CD4-positive, alpha-beta T cell treated with Interleukin-10 for 1 hour (primary cell): ENCODE measurements at regions not wholly inside any gene's neighbourhood (a gene's known extent, or its start where the extent isn't known, plus 50 kb on each side); places are given as distances from the start of the nearest gene placed in this dataset.
"Not testable (repeated sequence)": the region's sequence is repeated elsewhere in the genome, so short reads cannot be mapped to it uniquely, and the experiment has no call there.

Experiments
- DNase-seq: peaks from one replicate; pipeline ENCODE4 v3.0.0-alpha.2; 2020

DNA sequence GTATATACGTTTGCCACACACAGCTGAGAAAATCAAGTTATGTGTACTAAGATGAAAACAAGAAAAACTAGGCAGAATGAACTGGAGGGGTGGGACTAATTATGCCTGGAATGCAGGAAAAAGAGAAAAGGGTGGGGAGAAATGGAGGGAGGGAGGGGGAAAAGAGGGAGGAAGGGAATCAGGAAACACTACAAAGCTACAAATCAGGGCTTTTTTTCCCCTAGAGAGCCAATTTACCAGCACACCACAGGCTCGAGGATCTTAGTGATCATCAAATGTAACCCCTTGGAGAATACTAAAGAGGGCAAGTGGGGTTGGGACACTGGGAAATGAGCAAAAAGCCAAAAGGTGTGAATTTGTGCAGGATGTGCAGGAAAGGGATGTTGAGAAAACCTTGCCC, 451.9 kb downstream of the SMARCA1 start:
- DNase-seq = no peak

- no peak for DNase-seq
These were observed 457.4 kb downstream of the SMARCA1 start for GRCh38 chrX:129065895-129066294.

GRCh38 chrX:129058405-129058804, 464.9 kb downstream of the SMARCA1 start:
- DNase-seq = no peak

- DNase-seq = no peak
These were observed 480.2 kb downstream of the SMARCA1 start for GRCh38 chrX:129043138-129043537.

DNA sequence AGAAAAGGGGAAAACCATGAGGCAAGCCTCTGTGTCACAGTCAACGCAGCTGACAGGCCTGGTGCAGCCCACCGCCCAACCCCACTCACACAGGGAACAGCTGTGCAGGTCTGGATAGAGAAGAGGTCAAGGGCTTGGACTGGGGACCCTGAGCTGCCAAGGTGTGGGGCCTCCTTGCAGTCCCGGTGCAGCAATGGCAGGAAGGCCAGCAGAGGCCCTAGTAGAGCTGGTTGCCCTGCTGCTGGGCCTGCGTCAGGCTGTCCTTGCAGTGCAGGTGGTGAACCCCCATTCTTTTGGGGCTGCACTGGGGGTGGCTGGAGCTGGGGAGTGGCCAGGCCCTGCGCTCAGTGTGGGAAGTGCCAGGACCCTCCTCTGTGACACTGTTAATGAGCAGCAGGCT, 482.0 kb downstream of the SMARCA1 start:
- DNase-seq = no peak

GRCh38 chrX:129040124-129040523, 483.2 kb downstream of the SMARCA1 start:
- no peak for DNase-seq

- DNase-seq = no peak
These were observed 484.1 kb downstream of the SMARCA1 start for GRCh38 chrX:129039176-129039575.

GRCh38 chrX:129037389-129037788, 485.9 kb downstream of the SMARCA1 start:
- no peak for DNase-seq

- DNase-seq = no peak
These were observed 488.1 kb downstream of the SMARCA1 start for GRCh38 chrX:129035180-129035579.

- no peak for DNase-seq
These were observed 489.1 kb downstream of the SMARCA1 start for GRCh38 chrX:129034196-129034595.

DNA sequence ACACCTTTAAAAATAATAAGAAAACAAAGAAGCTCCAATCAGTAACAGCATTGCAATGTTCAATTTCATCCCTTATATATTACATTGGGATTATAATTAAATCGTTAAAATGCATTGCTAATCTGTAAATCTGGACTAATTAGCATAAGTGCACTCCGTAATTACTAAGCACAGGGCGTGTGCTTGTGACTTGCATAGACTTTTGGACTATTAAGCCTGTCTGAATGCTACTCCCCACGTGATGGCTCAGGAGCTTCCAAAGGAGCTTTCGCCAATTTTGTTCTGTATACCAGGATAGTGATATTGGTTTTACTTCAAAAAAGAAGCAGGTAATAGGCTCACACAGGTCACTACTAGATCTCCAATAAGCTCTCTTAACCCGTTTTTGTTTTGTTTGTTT, 497.1 kb downstream of the SMARCA1 start:
- DNase-seq = no peak

GRCh38 chrX:129025376-129025775, 497.9 kb downstream of the SMARCA1 start:
- DNase-seq = no peak

- DNase-seq = no peak
These were observed 503.9 kb downstream of the SMARCA1 start for GRCh38 chrX:129019412-129019811.

GRCh38 chrX:129015381-129015780, 507.9 kb downstream of the SMARCA1 start:
- DNase-seq = no peak

DNA sequence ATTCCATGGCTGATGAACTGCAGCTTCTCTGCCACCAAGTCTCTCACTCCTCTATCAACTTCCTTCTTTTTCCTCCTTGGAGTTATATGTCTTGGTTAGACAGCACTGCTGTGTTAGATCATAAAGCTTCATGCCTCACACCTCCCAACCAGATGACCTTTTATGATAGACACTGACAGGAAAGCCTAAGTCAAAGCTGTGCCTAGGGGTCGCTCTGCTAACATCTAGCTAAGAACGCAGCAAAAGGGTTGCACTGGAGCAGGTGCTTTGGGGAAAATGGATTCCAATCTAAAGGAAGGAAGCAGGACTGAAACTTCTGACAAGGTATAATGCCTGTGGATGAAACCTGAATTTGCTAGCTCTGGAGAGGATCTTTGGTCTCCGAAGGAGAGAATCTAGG, 509.7 kb downstream of the SMARCA1 start:
- no peak for DNase-seq

GRCh38 chrX:129007631-129008030, 515.7 kb downstream of the SMARCA1 start:
- DNase-seq = no peak

DNA sequence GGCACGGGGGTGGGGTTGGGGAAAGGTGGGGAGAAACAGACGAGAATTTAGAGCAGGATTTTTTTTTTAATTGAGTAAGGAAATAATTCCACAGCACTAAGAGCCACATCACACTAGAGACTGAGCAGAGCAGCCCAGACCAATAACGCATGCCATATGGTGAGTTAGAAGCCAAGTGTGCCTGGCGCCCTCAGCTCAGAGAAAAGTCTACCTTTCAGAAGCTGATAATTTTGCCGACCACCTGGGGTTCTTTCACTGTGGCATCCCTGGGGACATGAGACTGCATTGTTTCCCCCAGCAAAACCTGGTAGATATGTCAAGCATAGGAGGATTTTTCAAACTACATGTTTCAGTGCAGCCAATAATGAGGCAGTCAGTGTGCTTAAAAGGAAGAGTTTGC, 516.8 kb downstream of the SMARCA1 start:
- no peak for DNase-seq

GRCh38 chrX:129000797-129001196, 522.5 kb downstream of the SMARCA1 start:
- no peak for DNase-seq

- DNase-seq = no peak
These were observed 523.3 kb downstream of the SMARCA1 start for GRCh38 chrX:129000018-129000417.

DNA sequence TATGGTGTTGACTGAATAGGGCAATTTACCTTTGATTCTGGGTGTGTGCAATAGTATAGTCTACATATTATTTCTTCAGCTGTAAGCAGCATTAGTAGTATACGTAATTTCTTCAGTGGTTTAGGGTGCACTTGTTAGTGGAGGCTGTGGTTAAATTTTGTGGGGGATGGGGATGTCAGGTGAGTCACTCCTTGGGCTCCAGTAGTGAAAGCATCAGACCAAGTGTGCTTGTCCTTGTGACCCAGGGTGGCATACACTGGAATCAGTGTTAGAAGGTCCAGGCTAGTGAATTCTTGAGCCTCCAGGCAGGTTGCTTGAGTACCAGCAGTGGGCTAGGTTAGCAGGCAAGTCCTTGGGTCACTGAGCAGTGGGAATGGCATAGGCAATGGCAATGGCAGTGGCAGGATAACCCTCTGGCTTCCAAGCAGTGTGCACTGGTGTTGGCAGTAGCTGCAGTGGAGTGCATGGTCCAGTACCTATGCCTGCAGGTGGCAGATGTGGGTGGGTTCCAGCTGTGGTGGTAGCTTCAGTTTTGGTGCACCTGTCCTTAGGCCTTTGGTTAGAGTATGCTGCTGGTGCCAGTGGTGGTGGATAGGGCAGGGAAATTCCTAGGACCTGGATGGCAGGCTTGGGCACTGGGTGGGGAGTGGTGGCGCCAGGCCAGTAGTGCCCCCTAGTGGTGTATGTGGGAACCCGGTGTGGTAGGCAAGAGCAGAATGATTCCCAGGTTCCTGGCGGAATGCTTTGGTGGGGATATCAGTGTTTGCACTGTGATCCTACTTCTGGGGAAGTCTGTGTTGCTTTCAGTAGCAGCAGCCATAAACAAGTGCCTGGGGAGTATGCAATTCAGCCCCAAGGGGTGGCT, 531.0 kb downstream of the SMARCA1 start:
- no peak for DNase-seq

DNA sequence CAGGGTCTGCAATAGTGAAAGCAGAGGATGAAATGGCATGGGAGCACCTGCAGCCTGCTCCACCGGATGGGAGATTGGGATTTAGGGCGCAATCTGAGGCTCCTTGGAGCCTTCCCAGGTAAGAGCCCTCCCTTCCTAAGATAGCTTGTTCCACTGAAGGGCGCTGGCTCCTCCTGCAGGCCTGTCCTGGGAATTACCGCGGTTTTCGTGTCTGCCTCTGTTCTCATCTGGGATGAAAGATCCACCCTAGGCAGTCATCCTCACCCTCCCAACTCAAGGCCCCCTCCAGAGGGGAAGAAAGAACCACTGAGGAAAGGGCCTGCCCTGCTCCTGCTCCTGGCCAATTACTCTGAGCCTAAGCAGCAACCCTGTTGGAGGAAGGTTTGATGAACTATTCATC, 547.5 kb downstream of the SMARCA1 start:
- no peak for DNase-seq

GRCh38 chrX:128973033-128973432, 550.3 kb downstream of the SMARCA1 start:
- no peak for DNase-seq

- DNase-seq = no peak
These were observed 562.0 kb downstream of the SMARCA1 start for GRCh38 chrX:128961290-128961689.

DNA sequence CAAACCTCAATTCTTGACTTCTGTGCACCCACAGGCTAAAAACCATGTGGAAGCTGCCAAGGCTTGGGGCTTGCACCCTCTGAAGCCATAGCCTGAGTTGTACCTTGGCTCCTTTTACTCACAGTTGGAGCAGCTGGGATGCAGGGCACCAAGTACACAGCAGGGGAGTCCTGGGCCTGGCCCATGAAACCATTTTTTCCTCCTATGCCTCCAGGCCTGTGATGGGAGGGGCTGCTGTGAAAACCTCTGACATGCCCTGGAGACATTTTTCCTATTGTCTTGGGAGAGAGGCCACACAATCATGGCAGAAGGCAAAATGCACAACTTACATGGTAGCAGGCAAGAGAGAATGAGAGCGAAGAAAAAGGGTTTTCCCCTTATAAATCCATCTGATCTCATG, 568.6 kb downstream of the SMARCA1 start:
- not testable (repeated sequence) for DNase-seq

DNA sequence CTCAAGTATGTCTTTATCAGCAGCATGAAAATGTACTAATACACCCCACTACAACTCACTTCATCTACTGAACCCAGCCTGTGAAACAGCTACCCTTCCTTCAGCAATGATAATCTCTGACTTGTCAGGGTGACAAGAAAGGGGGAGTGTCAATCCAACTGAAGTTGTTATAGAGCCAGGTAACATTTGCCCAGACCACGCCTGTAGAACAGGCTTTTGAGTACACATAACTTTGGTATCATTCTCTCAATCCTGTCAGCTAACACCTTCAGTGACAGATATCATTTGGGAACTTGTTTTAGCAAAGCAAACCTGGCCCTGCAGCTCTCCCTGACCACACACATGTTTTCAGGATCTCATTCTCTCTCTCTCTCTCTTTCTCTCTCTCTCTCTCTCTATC, 592.2 kb downstream of the SMARCA1 start:
- DNase-seq = no peak
